Stimulated activated CD4-positive, alpha-beta T cell treated with anti-CD3 and anti-CD28 coated beads, Interleukin-4, amount 100 ng/mL, for 48 hours (primary cell): ENCODE measurements at regions not wholly inside any gene's neighbourhood (a gene's known extent, or its start where the extent isn't known, plus 50 kb on each side); places are given as distances from the start of the nearest gene placed in this dataset.
A peak's percentile ranks its signal among the peaks of the same experiment; 100 is the strongest.

Source experiments
- DNase-seq, 2 donors: peaks; one replicate each; pipeline ENCODE4 v3.0.0-alpha.2; 2020; ENCODE audit warnings: low read depth in 2 of 2

- DNase-seq, result no peak
Measured at GRCh38 chr3:132187746-132188145, 129.5 kb upstream of the ACP3 start.

GRCh38 chr3:132189601-132190000 is 127.6 kb upstream of the ACP3 start:
- no peak for DNase-seq

GRCh38 chr3:132196113-132196512 is 121.1 kb upstream of the ACP3 start:
- no peak for DNase-seq

- DNase-seq, result no peak
Measured at GRCh38 chr3:132198516-132198915, 118.7 kb upstream of the ACP3 start.

GRCh38 chr3:132199451-132199850 is 117.8 kb upstream of the ACP3 start:
- no peak for DNase-seq

- DNase-seq, result no peak
Measured at GRCh38 chr3:132202586-132202985, 114.6 kb upstream of the ACP3 start.

- DNase-seq, result no peak
Measured at GRCh38 chr3:132203889-132204596, 113.2 kb upstream of the ACP3 start.

- DNase-seq, result no peak
Measured at GRCh38 chr3:132205609-132206008, 111.6 kb upstream of the ACP3 start.

GRCh38 chr3:132209855-132210254 is 107.4 kb upstream of the ACP3 start:
- no peak for DNase-seq

GRCh38 chr3:132210476-132211346 is 106.5 kb upstream of the ACP3 start:
- DNase-seq, result peak in 1 of 2 donors; percentile 6

GRCh38 chr3:132211896-132212295 is 105.3 kb upstream of the ACP3 start:
- DNase-seq, result no peak

- no peak for DNase-seq
Measured at GRCh38 chr3:132218817-132219755, 98.1 kb upstream of the ACP3 start.

- DNase-seq, result no peak
Measured at GRCh38 chr3:132220986-132221385, 96.2 kb upstream of the ACP3 start.

GRCh38 chr3:132222868-132223538 is 94.2 kb upstream of the ACP3 start:
- DNase-seq, result no peak

- DNase-seq, result no peak
Measured at GRCh38 chr3:132225664-132226063, 91.5 kb upstream of the ACP3 start.

- DNase-seq, result no peak
Measured at GRCh38 chr3:132228923-132229322, 88.3 kb upstream of the ACP3 start.

GRCh38 chr3:132229641-132230040 is 87.6 kb upstream of the ACP3 start:
- DNase-seq, result no peak

- no peak for DNase-seq
Measured at GRCh38 chr3:132230156-132231000, 86.8 kb upstream of the ACP3 start.

GRCh38 chr3:132231633-132232032 is 85.6 kb upstream of the ACP3 start:
- DNase-seq, result no peak

GRCh38 chr3:132232231-132232792 is 84.9 kb upstream of the ACP3 start:
- DNase-seq, result no peak
